ENCODE measurements at regions not wholly inside any gene's neighbourhood (a gene's known extent, or its start where the extent isn't known, plus 50 kb on each side); places are given as distances from the start of the nearest gene placed in this dataset.

DNA sequence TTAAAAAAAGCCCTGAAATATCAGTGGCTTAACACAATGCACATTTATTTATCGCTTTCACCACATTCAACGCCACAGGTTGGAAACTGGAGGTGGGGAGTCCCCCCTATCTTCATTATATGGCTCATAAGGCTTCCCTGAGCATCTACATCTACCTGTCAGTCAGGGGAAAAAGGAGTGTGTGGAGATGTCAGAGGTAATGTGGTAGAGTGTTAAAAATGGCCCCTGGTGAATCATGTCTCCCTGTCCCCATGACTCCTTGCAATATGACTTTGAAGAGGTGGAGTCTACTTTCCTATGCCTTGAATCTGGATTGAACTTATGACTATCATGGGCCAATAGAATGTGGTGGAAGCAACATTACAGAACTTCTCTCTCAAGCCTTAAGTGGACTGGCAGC, 65.5 kb upstream of the BTBD3 start:
- DNase-seq (no peak), ATAC-seq (ENCODE audit: low read depth) (no peak)
- Histone ChIP-seq H2AFZ (replicated peaks; ENCODE audit: low read length, poor library complexity) (peak overlapping the region; percentile 16), H3K4me3 (ENCODE audit: insufficient read depth, low read depth, low read length) (no peak overlapping the region), H3K4me1 (ENCODE audit: control insufficient read depth, insufficient read depth, low read length) (peaks cover 20% of the 10 kb centered on the region), H2BK20ac (ENCODE audit: low read depth, low read length) (peak overlapping the region; percentile 96), H4K91ac (ENCODE audit: insufficient read depth, low read depth, low read length) (peak overlapping the region; percentile 76), H3K27ac (ENCODE audit: insufficient read depth, low read length) (peak overlapping the region; percentile 86), H3K9ac (ENCODE audit: low read depth, low read length) (no peak overlapping the region), H3K36me3 (ENCODE audit: control insufficient read depth, insufficient read depth, low read length) (no peaks in the 10 kb centered on the region), H3K18ac (ENCODE audit: low read depth, low read length) (peak overlapping the region; percentile 96), H3K9me3 (ENCODE audit: control insufficient read depth, insufficient read depth, low read length) (no peaks in the 10 kb centered on the region), H3K23ac (ENCODE audit: low read depth, low read length) (peak overlapping the region; percentile 49), H2BK120ac (ENCODE audit: low read depth, low read length) (peak overlapping the region; percentile 91), H4K8ac (ENCODE audit: low read depth in 2 of 2, low read length in 2 of 2) (peak overlapping the region; percentile 71 to 80; a peak in 3 of 4 replicates), H2AK5ac (ENCODE audit: low read depth, low read length) (peak overlapping the region; percentile 91), H4K20me1 (ENCODE audit: insufficient read depth, low read length) (no peaks in the 10 kb centered on the region), H2BK15ac (ENCODE audit: low read depth, low read length) (peak overlapping the region; percentile 74), H3K4me2 (ENCODE audit: low read depth, low read length) (no peak overlapping the region), H3K9me1 (ENCODE audit: insufficient read depth, low read length) (peaks cover 4% of the 10 kb centered on the region), H3K4ac (ENCODE audit: low read depth, low read length) (peak overlapping the region; percentile 89), H3K14ac (replicated peaks; ENCODE audit: low read depth, low read length) (peak overlapping the region; percentile 74), H3K56ac (ENCODE audit: extremely low read depth, insufficient read depth, low read length) (peak overlapping the region; percentile 32; the same call in 1 of the 2 replicates), H2BK5ac (ENCODE audit: low read depth, low read length, poor library complexity, severe bottlenecking) (peak overlapping the region; percentile 92), H2AK9ac (replicated peaks; ENCODE audit: low read depth, low read length, poor library complexity) (peak overlapping the region; percentile 45), H4K5ac (ENCODE audit: low read depth, low read length) (peak overlapping the region; percentile 86), H3K79me1 (ENCODE audit: low read depth in 1 of 2, low read length in 2 of 2) (no peaks in the 10 kb centered on the region), H3K27me3 (ENCODE audit: control insufficient read depth, insufficient read depth, low read length) (no peaks in the 10 kb centered on the region)
- no TSS peak for BruUV-seq (replicated peaks)
- no peak for TF ChIP-seq RFX5 (IDR thresholded peaks at IDR 0.05; ENCODE audit: low read depth, low read length)
- in situ Hi-C loops (cut with MboI; ENCODE audit: low sequenced_read_pairs) (no loop called here), dilution Hi-C loops (cut with HindIII; ENCODE audit: low sequenced_read_pairs, unreplicated experiment) (no loop called here), intact Hi-C loops (cut with micrococcal nuclease) (loop anchor here (5.0 kb wide), 1 partner anchor 40 kb away; no protein-coding TSS in a partner anchor)
- ChIA-PET CTCF (interaction anchor here (1.5 kb wide), 1 partner anchor 38 kb away, joined by 3 read pairs; no protein-coding TSS in a partner anchor), POLR2A (ENCODE audit: unreplicated experiment) (no interaction called here)
- WGBS, 2 experiments (ENCODE audit: extremely low coverage in 2 of 2, insufficient read length in 1 of 2) = no CpG with 5 or more reads among the region's 2 CpGs
